ENCODE measurements at regions not wholly inside any gene's neighbourhood (a gene's known extent, or its start where the extent isn't known, plus 50 kb on each side); places are given as distances from the start of the nearest gene placed in this dataset.

GRCh38 chrX:131895807-131896206 lies 127.3 kb upstream of the STK26 start:
- intact Hi-C loops (cut with DNase I), result no loop called here
- TF ChIP-seq CTCF (IDR thresholded peaks at IDR 0.05), result no peak
- ATAC-seq (no peak), DNase-seq (no peak)
- Histone ChIP-seq H3K27me3 (peaks cover 0 to 92% (median 0%) of the 10 kb centered on the region in 7 donors), H3K4me3 (no peak overlapping the region), H3K36me3 (no peaks in the 10 kb centered on the region), H3K4me1 (no peaks in the 10 kb centered on the region), H3K9me3 (no peaks in the 10 kb centered on the region), H3K27ac (no peak overlapping the region)
- 56 to 64% methylated on average over 3 of the region's 3 CpGs for WGBS, 2 donors

- Histone ChIP-seq H3K9me3 (no peaks in the 10 kb centered on the region), H3K4me1 (no peaks in the 10 kb centered on the region), H3K36me3 (no peaks in the 10 kb centered on the region), H3K4me3 (no peak overlapping the region), H3K27me3 (peaks cover 0 to 98% (median 0%) of the 10 kb centered on the region in 7 donors), H3K27ac (no peak overlapping the region)
- ATAC-seq (no peak), DNase-seq (no peak)
- no peak for TF ChIP-seq CTCF (IDR thresholded peaks at IDR 0.05)
- intact Hi-C loops (cut with DNase I), result no loop called here
- 47 to 61% methylated on average over 1 of the region's 1 CpG for WGBS, 2 donors
Measured at GRCh38 chrX:131901546-131901945, 121.6 kb upstream of the STK26 start.

GRCh38 chrX:131907488-131908314 lies 115.4 kb upstream of the STK26 start:
- no peaks in the 10 kb centered on the region for H3K36me3 ChIP-seq
- H3K9me3 ChIP-seq, result peaks cover 0 to 2% (median 0%) of the 10 kb centered on the region in 11 donors
- DNase-seq, result no peak
- no peaks in the 10 kb centered on the region for H3K4me1 ChIP-seq
- H3K4me3 ChIP-seq, result no peak overlapping the region
- no peak overlapping the region for H3K27ac ChIP-seq
- intact Hi-C loops (cut with DNase I), result no loop called here
- ATAC-seq, result no peak
- TF ChIP-seq CTCF (IDR thresholded peaks at IDR 0.05), result no peak
- WGBS, 2 donors, result 91 to 92% methylated on average over 28 to 31 of the region's 31 CpGs
- peaks cover 0 to 88% (median 0%) of the 10 kb centered on the region in 7 donors for H3K27me3 ChIP-seq

DNA sequence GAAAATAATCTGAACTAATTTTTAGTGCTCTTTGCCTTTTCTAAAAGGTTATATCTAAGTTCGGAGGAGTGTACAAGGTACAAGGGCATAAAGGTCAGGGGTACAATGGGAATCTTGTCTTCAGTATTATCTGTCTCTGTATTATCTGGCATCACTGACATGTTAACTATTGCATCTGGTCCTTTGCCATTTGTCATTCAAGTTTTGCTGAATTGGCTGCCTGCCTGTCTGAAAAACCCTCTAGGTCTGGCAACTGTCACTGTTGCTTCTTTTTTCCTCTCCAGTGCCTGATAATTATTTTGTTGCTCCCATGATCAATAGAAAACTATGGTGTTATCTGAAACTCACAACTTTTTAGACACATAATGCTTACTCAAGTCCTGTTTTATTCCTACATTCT lies 112.5 kb upstream of the STK26 start:
- no peak for DNase-seq
- H3K9me3 ChIP-seq, result peaks cover 0 to 5% (median 0%) of the 10 kb centered on the region in 11 donors
- no peak for ATAC-seq
- H3K27me3 ChIP-seq, result peaks cover 0 to 79% (median 0%) of the 10 kb centered on the region in 7 donors
- no peaks in the 10 kb centered on the region for H3K4me1 ChIP-seq
- no peak overlapping the region for H3K4me3 ChIP-seq
- WGBS, 2 donors, result 17 to 23% methylated on average over 1 of the region's 1 CpG
- no peak overlapping the region for H3K27ac ChIP-seq
- H3K36me3 ChIP-seq, result no peaks in the 10 kb centered on the region
- intact Hi-C loops (cut with DNase I), result no loop called here
- no peak for TF ChIP-seq CTCF (IDR thresholded peaks at IDR 0.05)
